SU-DHL-6 (cell line): ENCODE measurements at regions not wholly inside any gene's neighbourhood (a gene's known extent, or its start where the extent isn't known, plus 50 kb on each side); places are given as distances from the start of the nearest gene placed in this dataset.

Source experiments
- CTCF ChIP-seq: fragments of 200-600 bp; sonication (generic); IDR thresholded peaks from one replicate; pipeline ENCODE4 v1.5.1; 2017; ENCODE audit warnings: antibody characterized with exemption, mild to moderate bottlenecking, low read length, moderate library complexity; ENCODE audit not compliant: insufficient read depth, poor library complexity, severe bottlenecking
- EZH2phosphoT487 ChIP-seq: fragments of 200-600 bp; sonication (generic), shearing (Covaris generic); conservative IDR thresholded peaks from 2 replicates; pipeline ENCODE4 v1.6.1; 2018; ENCODE audit warnings: mild to moderate bottlenecking, antibody characterized with exemption, low read length, moderate library complexity, mixed read lengths

GRCh38 chr6:951399-952181 lies 258.7 kb upstream of the EXOC2 start:
- TF ChIP-seq CTCF (no peak), EZH2phosphoT487 (no peak)
